Activated CD8-positive, alpha-beta T cell treated with anti-CD3 and anti-CD28 coated beads, Interleukin-2, amount 10 ng/mL, durations not matched to agents 7 days and 5 days (primary cell): ENCODE measurements at regions not wholly inside any gene's neighbourhood (a gene's known extent, or its start where the extent isn't known, plus 50 kb on each side); places are given as distances from the start of the nearest gene placed in this dataset.

Experiments
- ATAC-seq: fragments of 150-1000 bp; cut with Tn5 transposase; one replicate; pipeline ENCODE4 v1.10.0; 2021; ENCODE audit warnings: moderate library complexity
- CTCF ChIA-PET: fragments of 350-600 bp; sonication (Branson Sonifier 250); formaldehyde crosslinking; loops from one replicate; lab custom pipeline; 2021; ENCODE audit warnings: antibody characterized with exemption; lab: Charles Lee
- POLR2A ChIA-PET: fragments of 350-600 bp; sonication (Branson Sonifier 250); formaldehyde crosslinking; loops from one replicate; lab custom pipeline; 2021; ENCODE audit warnings: antibody characterized with exemption; lab: Charles Lee
- DNase-seq: peaks from one replicate; pipeline ENCODE4 v3.0.0-alpha.2; 2020
- H3K27ac Mint-ChIP-seq: one replicate; pipeline ENCODE4 v1.8.0; 2021; ENCODE audit warnings: mild to moderate bottlenecking, mixed read lengths
- H3K27me3 Mint-ChIP-seq: one replicate; pipeline ENCODE4 v1.8.0; 2021; ENCODE audit warnings: low read depth, mixed read lengths
- H3K36me3 Mint-ChIP-seq: one replicate; pipeline ENCODE4 v1.8.0; 2021; ENCODE audit warnings: low read depth, mixed read lengths
- H3K4me1 Mint-ChIP-seq: one replicate; pipeline ENCODE4 v1.8.0; 2021; ENCODE audit warnings: low read depth, mixed read lengths
- H3K4me3 Mint-ChIP-seq: one replicate; pipeline ENCODE4 v1.8.0; 2021; ENCODE audit warnings: mild to moderate bottlenecking, mixed read lengths
- H3K9me3 Mint-ChIP-seq: one replicate; pipeline ENCODE4 v1.8.0; 2022; ENCODE audit warnings: mixed read lengths; ENCODE audit not compliant: insufficient read depth

GRCh38 chr10:60663850-60664249, 114.4 kb upstream of the CDK1 start:
- H3K9me3 Mint-ChIP-seq, result no peaks in the 10 kb centered on the region
- no peak overlapping the region for H3K27ac Mint-ChIP-seq
- H3K36me3 Mint-ChIP-seq, result no peaks in the 10 kb centered on the region
- peaks cover 6% of the 10 kb centered on the region for H3K4me1 Mint-ChIP-seq
- H3K4me3 Mint-ChIP-seq, result no peak overlapping the region
- DNase-seq (no peak), ATAC-seq (no peak)
- POLR2A ChIA-PET, result interaction anchor here (0.6 kb wide), 1 partner anchor 62 kb away, joined by 3 read pairs; no protein-coding TSS in a partner anchor
- H3K27me3 Mint-ChIP-seq, result peaks cover 5% of the 10 kb centered on the region
- CTCF ChIA-PET, result no interaction called here

DNA sequence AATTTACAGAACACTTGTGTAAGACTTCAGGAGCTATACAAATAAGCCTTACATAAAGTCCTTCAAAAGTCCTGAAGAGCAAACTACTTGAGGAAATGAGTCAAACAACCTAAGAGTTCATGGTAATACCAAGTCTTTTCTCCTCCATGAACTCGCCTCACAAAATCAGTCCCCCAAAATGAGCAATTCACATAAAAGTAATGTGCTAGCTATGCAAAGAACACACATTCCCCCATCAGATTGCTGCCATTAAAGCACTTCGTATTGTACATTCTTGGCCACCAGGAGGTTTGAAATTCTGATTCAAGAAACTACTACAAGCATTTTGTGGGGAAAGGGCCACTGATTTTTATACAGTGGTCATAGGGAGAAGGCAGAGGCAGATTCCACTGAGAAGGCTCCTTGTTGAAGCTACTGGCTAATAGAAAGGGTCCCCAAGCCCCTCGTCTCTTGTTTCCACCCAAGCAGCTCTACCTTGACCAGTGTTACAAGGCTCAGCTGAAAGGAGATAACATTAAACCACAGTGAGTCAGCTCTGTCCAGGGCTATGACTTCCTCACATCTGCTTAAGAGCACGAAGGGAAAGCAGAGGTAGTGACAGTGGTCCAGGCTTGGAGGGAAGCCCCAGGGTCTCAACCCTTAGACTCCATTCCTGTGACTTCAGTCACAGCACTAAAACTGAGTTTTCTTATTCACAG, 115.2 kb upstream of the CDK1 start:
- H3K27me3 Mint-ChIP-seq, result peaks cover 5% of the 10 kb centered on the region
- no peaks in the 10 kb centered on the region for H3K36me3 Mint-ChIP-seq
- peaks cover 6% of the 10 kb centered on the region for H3K4me1 Mint-ChIP-seq
- no peak overlapping the region for H3K4me3 Mint-ChIP-seq
- H3K27ac Mint-ChIP-seq, result no peak overlapping the region
- ChIA-PET CTCF (interaction anchor here (1.4 kb wide), 1 partner anchor 103 kb away, joined by 3 read pairs; no protein-coding TSS in a partner anchor), POLR2A (no interaction called here)
- DNase-seq (no peak), ATAC-seq (no peak)
- H3K9me3 Mint-ChIP-seq, result no peaks in the 10 kb centered on the region

DNA sequence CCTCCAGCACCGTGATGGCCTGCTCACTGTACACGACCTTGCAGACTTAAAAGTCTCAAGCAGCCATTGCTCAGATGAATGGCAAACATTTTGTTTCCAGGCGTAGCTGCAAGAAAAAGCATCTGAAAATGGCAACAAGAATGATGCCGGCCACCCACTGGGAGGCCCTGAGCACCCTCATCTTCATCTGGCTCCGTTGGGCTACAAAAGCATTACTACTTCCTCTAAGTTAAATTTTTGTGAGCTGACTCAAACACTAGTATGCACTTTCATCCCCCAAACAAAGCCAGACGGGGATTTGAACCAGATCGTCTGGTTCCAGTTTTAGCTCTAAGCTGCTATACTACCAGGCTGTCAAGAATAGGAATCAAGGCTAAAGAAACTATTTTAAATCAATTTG, 116.6 kb upstream of the CDK1 start:
- ATAC-seq, result no peak
- H3K27ac Mint-ChIP-seq, result no peak overlapping the region
- H3K9me3 Mint-ChIP-seq, result no peaks in the 10 kb centered on the region
- no peaks in the 10 kb centered on the region for H3K36me3 Mint-ChIP-seq
- POLR2A ChIA-PET, result no interaction called here
- H3K4me1 Mint-ChIP-seq, result peaks cover 6% of the 10 kb centered on the region
- H3K4me3 Mint-ChIP-seq, result no peak overlapping the region
- DNase-seq, result no peak
- peaks cover 5% of the 10 kb centered on the region for H3K27me3 Mint-ChIP-seq
- CTCF ChIA-PET, result no interaction called here

- no peaks in the 10 kb centered on the region for H3K36me3 Mint-ChIP-seq
- peaks cover 6% of the 10 kb centered on the region for H3K4me1 Mint-ChIP-seq
- no peak for ATAC-seq
- ChIA-PET POLR2A (no interaction called here), CTCF (interaction anchor here (1.3 kb wide), 1 partner anchor 11 kb away, joined by 3 read pairs; no protein-coding TSS in a partner anchor)
- H3K27ac Mint-ChIP-seq, result no peak overlapping the region
- H3K4me3 Mint-ChIP-seq, result no peak overlapping the region
- no peak for DNase-seq
- H3K27me3 Mint-ChIP-seq, result peaks cover 5% of the 10 kb centered on the region
- H3K9me3 Mint-ChIP-seq, result no peaks in the 10 kb centered on the region
Observed at GRCh38 chr10:60660625-60661024, 117.7 kb upstream of the CDK1 start.

GRCh38 chr10:60654813-60655464, 123.3 kb upstream of the CDK1 start:
- POLR2A ChIA-PET, result no interaction called here
- no peaks in the 10 kb centered on the region for H3K36me3 Mint-ChIP-seq
- no peaks in the 10 kb centered on the region for H3K27me3 Mint-ChIP-seq
- H3K4me1 Mint-ChIP-seq, result no peaks in the 10 kb centered on the region
- CTCF ChIA-PET, result no interaction called here
- H3K4me3 Mint-ChIP-seq, result no peak overlapping the region
- H3K27ac Mint-ChIP-seq, result no peak overlapping the region
- no peak for DNase-seq
- no peak for ATAC-seq
- H3K9me3 Mint-ChIP-seq, result no peaks in the 10 kb centered on the region

DNA sequence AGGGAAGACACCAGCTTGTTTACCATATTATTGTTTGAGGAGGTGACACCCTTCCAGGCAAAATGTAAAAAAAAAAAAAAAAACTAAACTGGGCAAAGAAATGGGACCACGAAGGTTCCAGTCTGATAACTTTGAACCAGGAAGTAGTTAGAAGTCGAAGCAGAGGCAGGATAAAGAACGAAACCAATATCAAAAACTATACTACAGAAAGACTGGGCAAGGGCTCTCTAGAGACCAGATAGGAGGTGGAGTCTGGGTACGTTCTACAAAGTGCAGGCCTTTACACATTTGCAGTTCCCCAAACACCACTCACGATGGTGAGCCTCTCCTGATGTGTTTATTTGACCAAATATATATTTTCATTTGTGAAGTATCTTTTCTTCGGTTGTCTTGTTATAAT, 125.7 kb upstream of the CDK1 start:
- ATAC-seq (no peak), DNase-seq (no peak)
- no peaks in the 10 kb centered on the region for H3K36me3 Mint-ChIP-seq
- no peak overlapping the region for H3K27ac Mint-ChIP-seq
- CTCF ChIA-PET, result interaction anchor here (1.1 kb wide), 1 partner anchor 14 kb away, joined by 3 read pairs; no protein-coding TSS in a partner anchor
- no peak overlapping the region for H3K4me3 Mint-ChIP-seq
- no peaks in the 10 kb centered on the region for H3K9me3 Mint-ChIP-seq
- no peaks in the 10 kb centered on the region for H3K4me1 Mint-ChIP-seq
- POLR2A ChIA-PET, result no interaction called here
- no peaks in the 10 kb centered on the region for H3K27me3 Mint-ChIP-seq

- DNase-seq (no peak), ATAC-seq (no peak)
- Mint-ChIP-seq H3K4me3 (no peak overlapping the region), H3K4me1 (no peaks in the 10 kb centered on the region), H3K27me3 (no peaks in the 10 kb centered on the region), H3K9me3 (no peaks in the 10 kb centered on the region), H3K36me3 (no peaks in the 10 kb centered on the region), H3K27ac (no peak overlapping the region)
- POLR2A ChIA-PET, result no interaction called here
- CTCF ChIA-PET, result interaction anchor here (1.0 to 3.0 kb wide), 4 partner anchors 10 to 535 kb away, joined by 3 to 16 read pairs (median 3); no protein-coding TSS in a partner anchor
Observed at GRCh38 chr10:60650378-60650800, 127.9 kb upstream of the CDK1 start.

DNA sequence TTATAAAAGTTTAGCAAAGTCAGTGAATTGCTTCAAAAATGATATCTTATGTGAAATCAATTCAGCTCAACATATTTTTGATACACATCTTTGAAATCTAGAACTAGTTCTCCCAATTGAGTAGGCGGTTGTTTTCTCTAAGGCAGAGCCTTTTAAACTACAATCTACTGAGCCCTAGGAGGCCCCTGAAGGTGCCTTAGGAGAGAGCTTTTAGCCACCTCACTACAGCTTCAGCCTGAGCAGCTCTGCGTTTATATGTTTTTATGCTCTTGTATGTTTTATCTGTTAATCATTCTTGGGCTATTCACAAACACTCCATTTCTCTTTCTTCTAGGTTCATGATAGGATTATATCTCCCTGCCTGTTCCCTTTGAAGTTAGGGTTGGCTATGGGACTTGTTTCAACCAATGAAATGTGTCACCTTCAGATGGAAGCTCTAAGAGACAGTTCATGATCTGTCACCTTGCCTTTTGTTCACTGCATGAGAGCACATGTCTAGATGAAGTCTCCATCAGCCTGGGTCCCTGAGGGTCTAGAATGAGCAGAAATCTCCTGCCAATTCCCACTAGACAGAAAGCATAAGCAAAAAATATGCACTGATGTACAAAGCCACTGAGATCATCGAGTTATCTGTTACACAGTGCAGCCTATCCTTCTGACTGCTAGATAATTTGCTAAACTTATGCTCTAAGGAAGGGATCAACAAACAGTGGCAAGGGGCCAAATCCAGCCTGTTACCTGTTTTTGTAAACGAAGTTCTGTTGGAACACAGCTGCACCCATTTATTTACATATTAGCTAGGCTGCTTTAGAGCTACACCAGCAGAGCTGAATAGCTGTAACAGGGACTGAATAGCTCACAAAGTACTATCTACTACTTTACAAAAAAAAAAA, 128.5 kb upstream of the CDK1 start:
- no peaks in the 10 kb centered on the region for H3K9me3 Mint-ChIP-seq
- H3K4me3 Mint-ChIP-seq, result no peak overlapping the region
- DNase-seq (no peak), ATAC-seq (no peak)
- ChIA-PET CTCF (interaction anchor here (0.6 to 3.0 kb wide), 8 partner anchors 11 to 535 kb away, joined by 3 to 16 read pairs (median 3); no protein-coding TSS in a partner anchor), POLR2A (no interaction called here)
- no peaks in the 10 kb centered on the region for H3K27me3 Mint-ChIP-seq
- no peaks in the 10 kb centered on the region for H3K4me1 Mint-ChIP-seq
- no peak overlapping the region for H3K27ac Mint-ChIP-seq
- H3K36me3 Mint-ChIP-seq, result no peaks in the 10 kb centered on the region

DNA sequence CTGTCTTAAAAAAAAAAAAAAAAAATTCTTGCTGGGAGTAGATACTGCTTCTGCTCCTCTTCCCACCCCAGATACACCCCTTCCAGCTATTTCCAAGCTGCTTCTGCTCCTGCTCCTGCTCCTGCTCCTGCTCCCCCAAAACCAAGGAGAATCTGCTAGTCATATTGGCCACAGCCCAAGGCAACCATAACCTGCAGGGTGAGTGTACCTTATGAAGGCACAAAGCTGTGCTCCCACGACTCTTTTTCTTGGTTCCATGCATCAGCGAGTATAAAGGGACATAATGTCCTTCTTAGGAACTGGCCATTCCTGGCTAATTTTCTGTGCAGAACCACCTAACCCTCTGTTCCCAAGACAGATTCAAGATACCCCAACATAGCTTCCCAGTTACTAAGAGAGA, 129.5 kb upstream of the CDK1 start:
- POLR2A ChIA-PET, result no interaction called here
- H3K4me3 Mint-ChIP-seq, result no peak overlapping the region

GRCh38 chr10:60646966-60647796, 131.1 kb upstream of the CDK1 start:
- Mint-ChIP-seq H3K4me3 (no peak overlapping the region), H3K9me3 (no peaks in the 10 kb centered on the region), H3K27ac (no peak overlapping the region), H3K27me3 (peaks cover 2% of the 10 kb centered on the region), H3K4me1 (no peaks in the 10 kb centered on the region), H3K36me3 (no peaks in the 10 kb centered on the region)
- CTCF ChIA-PET, result interaction anchor here (0.6 to 2.8 kb wide), 23 partner anchors 9 to 1023 kb away, joined by 3 to 32 read pairs (median 4); no protein-coding TSS in a partner anchor
- POLR2A ChIA-PET, result no interaction called here
- ATAC-seq (no peak), DNase-seq (peak; percentile 61)

More for the DNA sequence above, 129.5 kb upstream of the CDK1 start:
- Mint-ChIP-seq H3K4me1 (no peaks in the 10 kb centered on the region), H3K9me3 (no peaks in the 10 kb centered on the region), H3K36me3 (no peaks in the 10 kb centered on the region), H3K27ac (no peak overlapping the region), H3K27me3 (peaks cover 2% of the 10 kb centered on the region)
- CTCF ChIA-PET, result interaction anchor here (1.0 to 3.0 kb wide), 5 partner anchors 12 to 411 kb away, joined by 3 to 16 read pairs (median 3); no protein-coding TSS in a partner anchor
- ATAC-seq (no peak), DNase-seq (no peak)

DNA sequence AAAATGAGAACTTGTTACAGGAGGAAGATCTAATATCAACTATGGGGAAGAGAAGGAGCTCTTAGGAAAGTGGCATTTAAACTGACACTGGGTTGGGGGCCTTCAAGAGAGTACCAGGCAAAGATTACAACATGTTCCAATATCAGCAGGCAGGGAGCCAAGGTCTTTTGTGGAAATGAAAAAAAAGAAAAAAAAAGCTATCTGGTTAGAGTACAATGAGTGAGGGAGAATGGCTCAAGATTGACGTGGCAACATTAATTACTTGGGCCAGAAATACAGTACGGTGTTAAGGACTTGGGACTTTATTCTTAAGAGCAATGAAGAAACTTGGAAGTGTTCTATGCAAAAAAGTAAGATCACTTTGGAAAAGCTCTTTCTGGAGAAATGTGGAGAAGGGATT, 132.3 kb upstream of the CDK1 start:
- DNase-seq (no peak), ATAC-seq (no peak)
- Mint-ChIP-seq H3K27me3 (peaks cover 2% of the 10 kb centered on the region), H3K9me3 (no peaks in the 10 kb centered on the region), H3K4me3 (no peak overlapping the region), H3K27ac (no peak overlapping the region), H3K4me1 (no peaks in the 10 kb centered on the region), H3K36me3 (no peaks in the 10 kb centered on the region)
- ChIA-PET CTCF (interaction anchor here (1.1 to 2.8 kb wide), 14 partner anchors 8 to 1022 kb away, joined by 3 to 32 read pairs (median 5); no protein-coding TSS in a partner anchor), POLR2A (no interaction called here)
